NCI-H2171 treated with DMSO at 0.1 percent for 48 hours (cell line): ENCODE measurements at regions not wholly inside any gene's neighbourhood (a gene's known extent, or its start where the extent isn't known, plus 50 kb on each side); places are given as distances from the start of the nearest gene placed in this dataset.
"Not testable (repeated sequence)": the region's sequence is repeated elsewhere in the genome, so short reads cannot be mapped to it uniquely, and the experiment has no call there.

ENCODE experiments used
- DNase-seq: peaks from one replicate; lab custom pipeline; 2025; lab: John Stamatoyannopoulos, UW

DNA sequence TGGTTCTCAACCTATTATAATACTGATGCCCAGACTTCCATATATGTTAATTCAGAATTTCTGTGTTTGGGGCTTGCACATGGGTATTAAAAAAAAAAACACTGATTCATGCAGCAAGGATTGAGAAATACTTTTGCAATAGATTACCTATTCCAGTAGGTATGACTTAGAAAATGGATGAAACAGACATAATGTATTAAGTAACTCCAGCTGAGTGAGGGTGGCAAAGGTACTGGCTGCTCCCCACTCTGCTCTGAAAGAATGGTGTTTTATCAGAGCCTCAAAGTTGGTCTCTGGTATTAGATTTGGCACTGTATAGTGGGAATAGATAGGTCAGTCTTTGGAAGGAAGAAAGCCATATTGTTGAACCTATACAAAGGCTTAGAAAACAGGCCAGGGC lies 234.3 kb upstream of the FOLH1 start:
- no peak for DNase-seq

GRCh38 chr11:49439901-49440300 lies 231.5 kb upstream of the FOLH1 start:
- DNase-seq, result not testable (repeated sequence)

DNA sequence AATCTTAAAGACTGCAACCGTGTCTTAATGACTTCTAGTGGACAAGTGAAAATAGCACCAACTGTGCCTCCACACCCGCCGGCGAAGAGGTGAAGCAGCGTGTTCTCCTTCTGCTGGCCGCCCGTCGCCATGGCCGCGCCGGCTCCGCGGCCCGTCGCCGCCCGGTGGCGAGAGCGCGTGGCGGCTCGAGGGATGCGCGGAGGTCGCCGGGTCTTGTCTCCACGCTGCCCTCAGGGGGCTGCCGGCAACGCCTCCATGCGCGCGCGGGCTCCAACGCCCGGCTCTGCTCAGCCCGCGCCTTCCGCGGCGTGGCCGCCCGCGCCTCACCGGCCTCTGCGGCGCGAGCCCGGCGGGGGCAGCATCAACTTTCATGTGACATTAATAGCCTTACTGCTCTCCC lies 225.9 kb upstream of the FOLH1 start:
- DNase-seq, result not testable (repeated sequence)

GRCh38 chr11:49432242-49432848 lies 223.9 kb upstream of the FOLH1 start:
- no peak for DNase-seq

GRCh38 chr11:49424136-49424535 lies 215.7 kb upstream of the FOLH1 start:
- DNase-seq, result no peak

GRCh38 chr11:49418877-49419276 lies 210.5 kb upstream of the FOLH1 start:
- not testable (repeated sequence) for DNase-seq

GRCh38 chr11:49405743-49406142 lies 197.3 kb upstream of the FOLH1 start:
- DNase-seq, result no peak

- DNase-seq, result not testable (repeated sequence)
Measured at GRCh38 chr11:49395789-49396188, 187.4 kb upstream of the FOLH1 start.

GRCh38 chr11:49390362-49390761 lies 182.0 kb upstream of the FOLH1 start:
- not testable (repeated sequence) for DNase-seq

DNA sequence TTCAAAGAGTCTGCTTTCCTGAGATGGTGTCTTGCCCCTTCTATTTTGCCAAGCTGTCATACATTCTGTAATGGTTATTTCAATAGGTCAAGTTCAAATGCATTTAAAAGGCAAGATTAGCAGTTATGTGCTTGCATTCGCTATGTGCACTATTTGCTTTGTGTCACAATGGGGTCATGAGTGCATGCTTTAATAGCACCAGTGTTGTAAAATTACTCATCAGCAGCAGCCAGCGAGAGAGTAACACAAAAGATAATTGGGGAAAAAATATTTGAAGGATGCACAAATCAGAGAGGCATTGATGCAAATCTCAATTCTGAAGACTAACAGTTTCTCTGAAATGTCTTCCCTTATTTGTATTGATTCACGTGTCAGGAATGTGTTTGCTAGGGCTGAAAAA lies 180.7 kb upstream of the FOLH1 start:
- DNase-seq, result not testable (repeated sequence)

DNA sequence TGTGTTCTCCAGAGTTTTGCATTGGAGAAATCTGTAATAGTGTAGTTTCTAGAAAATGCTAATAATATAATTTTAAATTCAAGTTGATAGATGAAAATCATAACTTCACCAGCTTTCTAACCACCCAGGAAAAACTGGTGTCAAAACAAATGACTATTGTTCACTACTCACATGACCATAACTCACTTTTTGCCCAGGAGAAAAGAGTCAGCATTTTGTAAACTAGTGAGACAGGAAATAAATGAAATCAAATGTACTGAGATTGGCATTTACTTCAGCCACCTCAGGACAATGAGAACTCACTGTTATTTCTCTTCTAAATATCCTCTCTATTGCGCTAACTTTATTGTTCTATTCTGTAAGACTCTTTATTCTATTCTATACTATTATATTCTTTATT lies 176.0 kb upstream of the FOLH1 start:
- DNase-seq, result not testable (repeated sequence)

GRCh38 chr11:49377978-49378377 lies 169.6 kb upstream of the FOLH1 start:
- DNase-seq, result no peak

- not testable (repeated sequence) for DNase-seq
Measured at GRCh38 chr11:49373866-49374265, 165.5 kb upstream of the FOLH1 start.

DNA sequence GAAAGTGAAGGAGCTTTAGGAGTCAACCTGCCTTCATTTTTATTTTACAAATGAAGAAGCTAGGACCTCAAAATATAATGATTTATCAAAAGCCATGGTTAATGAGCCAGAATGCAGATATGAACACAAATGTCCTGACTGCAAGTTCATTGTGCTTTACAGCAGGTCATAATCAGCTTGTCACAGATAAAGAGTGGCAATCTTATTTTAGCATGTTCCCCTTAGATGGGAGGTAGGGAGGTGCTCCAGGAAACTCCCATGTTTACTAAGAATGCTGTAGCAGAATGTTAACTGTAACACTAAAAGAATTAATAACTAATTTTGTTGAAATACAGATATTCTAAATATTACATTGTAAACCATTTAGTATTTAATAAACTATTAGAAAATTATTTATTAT lies 165.0 kb upstream of the FOLH1 start:
- not testable (repeated sequence) for DNase-seq

- not testable (repeated sequence) for DNase-seq
Measured at GRCh38 chr11:49372137-49372536, 163.7 kb upstream of the FOLH1 start.

- not testable (repeated sequence) for DNase-seq
Measured at GRCh38 chr11:49368556-49368955, 160.2 kb upstream of the FOLH1 start.

GRCh38 chr11:49365375-49365774 lies 157.0 kb upstream of the FOLH1 start:
- DNase-seq, result not testable (repeated sequence)

DNA sequence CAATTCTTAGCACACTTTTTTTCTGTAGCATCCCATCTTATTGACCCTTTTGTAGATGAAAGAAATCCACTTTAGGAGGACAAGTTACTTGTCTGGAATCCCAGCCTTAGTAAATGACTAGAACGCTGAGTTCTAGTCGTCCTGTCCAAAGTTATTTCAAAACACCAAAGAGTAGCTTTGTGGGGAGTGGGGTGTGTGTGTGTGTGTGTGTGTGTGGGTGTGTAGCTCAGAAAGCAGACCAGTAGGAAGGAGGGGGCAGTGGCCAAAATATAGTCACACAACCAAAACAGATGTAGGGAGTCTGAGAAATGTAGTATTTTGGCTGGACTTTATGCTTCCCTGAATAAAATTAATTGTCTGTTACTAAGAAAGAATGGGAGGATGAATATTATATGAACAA lies 154.6 kb upstream of the FOLH1 start:
- DNase-seq, result not testable (repeated sequence)

- DNase-seq, result not testable (repeated sequence)
Measured at GRCh38 chr11:49354536-49354935, 146.1 kb upstream of the FOLH1 start.

GRCh38 chr11:49352868-49353267 lies 144.5 kb upstream of the FOLH1 start:
- DNase-seq, result not testable (repeated sequence)

GRCh38 chr11:49346627-49347026 lies 138.2 kb upstream of the FOLH1 start:
- not testable (repeated sequence) for DNase-seq

- DNase-seq, result not testable (repeated sequence)
Measured at GRCh38 chr11:49328485-49329186, 120.2 kb upstream of the FOLH1 start.

- DNase-seq, result not testable (repeated sequence)
Measured at GRCh38 chr11:49327766-49328165, 119.4 kb upstream of the FOLH1 start.

DNA sequence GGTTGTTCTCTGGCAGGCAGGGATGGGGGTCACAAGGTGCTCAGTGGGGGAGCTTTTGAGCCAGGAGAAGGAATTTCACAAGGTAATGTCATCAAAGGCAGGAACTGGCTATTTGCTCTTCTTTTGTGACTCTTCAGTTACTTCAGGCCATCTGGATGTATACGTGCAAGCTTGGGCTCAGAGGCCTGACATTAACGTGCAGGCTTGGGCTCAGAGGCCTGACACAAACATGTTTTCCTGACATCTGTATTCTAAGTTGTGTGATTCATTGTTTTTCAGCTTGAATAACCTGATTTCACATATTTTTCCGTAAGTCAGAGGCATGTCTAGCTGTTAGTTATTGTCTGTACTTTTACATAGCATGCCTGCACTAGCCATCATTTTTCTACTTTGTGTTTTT lies 118.2 kb upstream of the FOLH1 start:
- not testable (repeated sequence) for DNase-seq
